Mucosa of descending colon (tissue), 3 donors: ENCODE measurements at regions not wholly inside any gene's neighbourhood (a gene's known extent, or its start where the extent isn't known, plus 50 kb on each side); places are given as distances from the start of the nearest gene placed in this dataset.

Experiments
- ATAC-seq: fragments of 200-7000 bp; cut with Tn5 transposase; one replicate; pipeline ENCODE4 v1.9.1; 2020; ENCODE audit warnings: mild to moderate bottlenecking, moderate library complexity
- DNase-seq, 3 donors: peaks; one replicate each; pipeline ENCODE4 v3.0.0-alpha.2; 2020
- H3K36me3 ChIP-seq: fragments of 200-600 bp; one replicate; pipeline ENCODE4 v1.8.0; 2021; ENCODE audit warnings: low read depth, mild to moderate bottlenecking
- H3K4me1 ChIP-seq: fragments of 200-600 bp; one replicate; pipeline ENCODE4 v1.8.0; 2021; ENCODE audit warnings: low read depth, mild to moderate bottlenecking
- H3K4me3 ChIP-seq: fragments of 200-600 bp; one replicate; pipeline ENCODE4 v1.8.0; 2021; ENCODE audit warnings: mild to moderate bottlenecking
- H3K9me3 ChIP-seq: fragments of 200-600 bp; one replicate; pipeline ENCODE4 v1.8.0; 2021; ENCODE audit warnings: mild to moderate bottlenecking
- CTCF ChIP-seq: fragments of 200-600 bp; IDR thresholded peaks from one replicate; pipeline ENCODE4 v1.8.0; 2022; ENCODE audit warnings: antibody characterized with exemption, mild to moderate bottlenecking
- intact Hi-C, 2 donors: fragments of 100-400 bp; cut with DNase I in 1 of 2; cut with micrococcal nuclease in 1 of 2; formaldehyde crosslinking; loops; one replicate each; pipeline versions ENCODE4 v1.11.0 to v1.11.1; 2022; cut with DNase I, micrococcal nuclease
- donor health status: DM: no; HTN: no; CAD: no; lungs with moderate emphysema.
- donor health status: DM: no; HTN: no; CAD: no.
- donor health status: DM: no; HTN: yes; CAD: no.

GRCh38 chr11:91790346-91791170 lies 434.1 kb upstream of the FAT3 start:
- DNase-seq = no peak
- intact Hi-C loops = no loop called here
- H3K9me3 ChIP-seq = no peaks in the 10 kb centered on the region
- no peaks in the 10 kb centered on the region for H3K4me1 ChIP-seq
- H3K4me3 ChIP-seq = no peak overlapping the region
- no peaks in the 10 kb centered on the region for H3K36me3 ChIP-seq
- no peak for ATAC-seq
- no peak for TF ChIP-seq CTCF

- no peak for ATAC-seq
- intact Hi-C loops = no loop called here
These were observed 435.9 kb upstream of the FAT3 start for GRCh38 chr11:91788764-91789163.

GRCh38 chr11:91786097-91786496 lies 438.5 kb upstream of the FAT3 start:
- intact Hi-C loops = no loop called here
- DNase-seq = no peak
- H3K4me1 ChIP-seq = no peaks in the 10 kb centered on the region

More at GRCh38 chr11:91788764-91789163, 435.9 kb upstream of the FAT3 start:
- H3K36me3 ChIP-seq = no peaks in the 10 kb centered on the region
- H3K4me1 ChIP-seq = no peaks in the 10 kb centered on the region
- DNase-seq = no peak
- H3K9me3 ChIP-seq = no peaks in the 10 kb centered on the region
- no peak for TF ChIP-seq CTCF
- H3K4me3 ChIP-seq = no peak overlapping the region

GRCh38 chr11:91783173-91783572 lies 441.4 kb upstream of the FAT3 start:
- no peak overlapping the region for H3K4me3 ChIP-seq
- no peaks in the 10 kb centered on the region for H3K9me3 ChIP-seq
- H3K4me1 ChIP-seq = no peaks in the 10 kb centered on the region
- no peak for TF ChIP-seq CTCF
- DNase-seq = no peak
- intact Hi-C loops = no loop called here
- H3K36me3 ChIP-seq = no peaks in the 10 kb centered on the region
- no peak for ATAC-seq

More at GRCh38 chr11:91786097-91786496, 438.5 kb upstream of the FAT3 start:
- no peak for ATAC-seq
- H3K9me3 ChIP-seq = no peaks in the 10 kb centered on the region
- TF ChIP-seq CTCF = no peak
- no peaks in the 10 kb centered on the region for H3K36me3 ChIP-seq
- H3K4me3 ChIP-seq = no peak overlapping the region

GRCh38 chr11:91778758-91779157 lies 445.9 kb upstream of the FAT3 start:
- DNase-seq (no peak), ATAC-seq (no peak)
- Histone ChIP-seq H3K4me1 (no peaks in the 10 kb centered on the region), H3K36me3 (no peaks in the 10 kb centered on the region), H3K9me3 (no peaks in the 10 kb centered on the region), H3K4me3 (no peak overlapping the region)
- intact Hi-C loops = no loop called here
- TF ChIP-seq CTCF = no peak
